Right hindlimb (tissue), 1 donor: ENCODE measurements at regions not wholly inside any gene's neighbourhood (a gene's known extent, or its start where the extent isn't known, plus 50 kb on each side); places are given as distances from the start of the nearest gene placed in this dataset.

Source experiments
- DNase-seq: peaks from one replicate; pipeline ENCODE4 v3.0.0-alpha.2; 2018

DNA sequence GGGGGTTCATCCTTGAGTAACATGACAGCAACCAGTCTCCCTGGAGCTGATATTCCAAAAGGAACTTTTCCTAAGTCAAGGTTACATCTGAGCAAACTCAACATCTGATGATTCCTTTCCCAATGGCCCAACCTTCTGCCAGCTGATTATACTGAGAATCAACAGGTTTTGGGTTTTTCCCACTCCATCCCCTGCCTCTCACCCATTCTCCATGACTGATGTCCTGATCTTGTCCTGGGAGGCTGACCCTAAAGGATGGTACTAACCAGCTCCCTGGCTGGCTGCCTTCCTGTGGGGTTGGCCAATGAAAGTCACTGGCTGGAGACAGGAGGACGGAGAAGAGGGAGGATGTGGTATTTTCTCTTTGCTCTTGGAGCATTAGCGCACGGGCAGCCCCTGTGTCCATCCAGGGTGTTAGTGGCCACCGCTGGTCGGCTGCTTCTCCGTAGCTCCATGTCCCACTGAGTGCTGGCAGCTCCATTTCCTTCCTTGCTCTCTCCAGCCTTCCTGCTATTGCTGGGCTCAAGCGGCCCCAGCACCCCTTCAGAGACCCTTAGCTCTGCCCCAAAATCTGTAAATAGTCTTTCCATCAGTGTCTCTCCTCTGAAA, 306.2 kb upstream of the PITRM1 start:
- no peak for DNase-seq

DNA sequence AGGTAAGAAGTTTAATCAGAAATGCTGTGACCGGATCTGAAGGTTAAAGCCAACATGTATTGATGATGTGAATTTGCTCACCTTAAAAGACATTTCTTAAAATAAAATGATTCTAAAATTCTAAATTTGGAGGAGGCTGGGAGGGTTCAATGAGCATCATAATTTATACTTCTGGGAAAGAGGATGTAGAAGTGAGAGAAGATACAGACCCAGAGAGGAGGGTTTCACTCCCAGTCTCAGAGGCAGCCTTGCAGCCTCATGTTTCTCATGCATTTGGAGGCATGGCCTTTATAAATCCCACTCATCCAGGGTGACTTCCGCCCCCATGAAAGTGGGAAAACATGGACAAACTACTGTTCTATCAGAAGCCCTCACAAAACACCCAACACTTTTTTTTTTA, 305.6 kb upstream of the PITRM1 start:
- DNase-seq: no peak

DNA sequence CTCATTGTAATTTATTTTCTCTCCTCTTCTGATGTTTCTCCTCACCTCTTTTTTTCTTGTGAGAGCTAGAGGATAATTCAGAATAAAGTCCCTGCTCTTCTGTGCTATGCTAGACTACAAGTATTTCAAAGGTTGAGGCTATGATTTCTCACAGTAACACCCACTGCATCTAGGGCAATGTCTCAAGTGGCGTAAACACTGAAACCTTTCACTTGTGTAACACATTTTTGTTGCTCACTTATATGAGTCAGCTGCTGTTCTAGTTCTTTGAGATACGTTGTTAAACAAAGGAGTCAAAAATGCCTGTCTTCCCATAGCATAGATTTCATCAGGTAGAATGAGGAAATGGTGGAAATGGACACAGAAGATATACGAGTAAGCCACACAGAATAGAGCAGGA, 305.1 kb upstream of the PITRM1 start:
- no peak for DNase-seq

DNA sequence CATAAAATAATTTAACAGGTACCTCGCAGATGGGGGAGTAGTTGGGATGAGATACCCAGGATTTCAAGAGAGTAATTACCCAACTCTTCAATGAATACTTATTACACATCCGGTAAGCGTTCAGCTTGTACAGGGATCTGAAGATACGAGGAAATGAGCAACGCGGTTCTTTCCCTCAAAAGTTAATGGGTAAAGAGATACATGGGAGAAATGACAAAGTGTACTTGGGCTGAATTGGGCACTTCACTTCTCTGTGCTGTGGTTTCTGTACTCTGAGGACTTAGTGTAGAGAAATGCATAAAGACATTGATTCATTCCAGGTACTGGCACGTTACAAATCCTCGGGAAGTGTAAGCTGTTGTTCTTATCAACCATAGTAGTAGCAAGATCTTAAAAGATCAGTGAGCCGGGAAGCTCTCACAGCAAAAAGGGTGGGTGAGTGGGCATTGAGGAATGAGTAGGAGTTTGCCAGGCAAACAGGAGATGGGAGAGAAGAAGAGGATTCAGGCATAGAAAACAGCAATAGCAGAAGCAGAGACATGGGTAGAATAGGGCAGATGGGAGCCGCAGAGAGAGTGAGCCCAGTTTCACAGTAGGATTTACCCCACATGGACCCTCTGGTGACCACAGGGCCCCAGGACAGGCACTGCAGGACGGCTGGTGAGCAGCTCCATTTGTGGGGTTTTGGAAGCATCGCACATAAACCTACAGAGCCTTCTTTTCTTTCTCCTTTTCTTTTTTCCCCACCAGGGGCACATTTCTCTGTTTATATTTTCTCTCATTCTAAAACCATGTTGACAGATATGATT, 304.3 kb upstream of the PITRM1 start:
- no peak for DNase-seq

DNA sequence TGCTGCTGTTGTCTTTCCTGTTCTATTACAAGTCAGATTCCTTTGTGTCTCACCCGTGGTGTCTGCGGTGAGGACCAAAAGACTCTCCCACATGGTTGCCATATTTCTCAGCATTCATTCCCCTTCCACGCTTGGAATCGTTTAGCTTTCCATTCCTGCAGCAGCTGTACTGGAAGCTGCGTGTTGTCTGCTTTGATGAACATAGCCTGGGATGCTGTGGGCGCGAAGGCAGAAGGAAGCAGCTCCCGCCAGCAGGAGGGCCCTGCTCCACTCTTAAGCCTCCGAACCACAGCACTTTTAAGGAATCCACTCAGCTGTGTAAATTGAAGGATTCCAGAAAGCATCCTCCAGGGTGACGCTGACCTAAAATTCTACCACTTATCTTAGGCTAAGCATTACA, 303.6 kb upstream of the PITRM1 start:
- no peak for DNase-seq

DNA sequence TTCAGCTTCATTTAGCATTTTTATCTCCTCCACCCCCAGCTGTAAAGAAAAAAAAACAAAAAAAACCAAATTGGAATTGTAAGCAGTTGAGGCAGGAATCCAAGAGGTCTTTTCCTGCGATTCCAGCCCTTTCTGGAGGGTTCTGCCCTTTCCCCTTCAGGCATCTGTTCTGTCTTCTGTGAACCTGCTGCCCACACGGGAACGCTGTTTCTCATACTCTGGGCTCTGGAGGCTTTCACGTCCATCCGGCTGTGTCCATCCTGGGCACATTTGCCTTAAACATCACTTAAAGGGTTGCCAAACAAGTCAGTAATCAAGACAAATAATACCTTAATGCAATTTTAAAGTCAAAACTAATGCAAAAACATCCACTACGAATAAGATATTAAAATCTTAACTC, 302.8 kb upstream of the PITRM1 start:
- no peak for DNase-seq

DNA sequence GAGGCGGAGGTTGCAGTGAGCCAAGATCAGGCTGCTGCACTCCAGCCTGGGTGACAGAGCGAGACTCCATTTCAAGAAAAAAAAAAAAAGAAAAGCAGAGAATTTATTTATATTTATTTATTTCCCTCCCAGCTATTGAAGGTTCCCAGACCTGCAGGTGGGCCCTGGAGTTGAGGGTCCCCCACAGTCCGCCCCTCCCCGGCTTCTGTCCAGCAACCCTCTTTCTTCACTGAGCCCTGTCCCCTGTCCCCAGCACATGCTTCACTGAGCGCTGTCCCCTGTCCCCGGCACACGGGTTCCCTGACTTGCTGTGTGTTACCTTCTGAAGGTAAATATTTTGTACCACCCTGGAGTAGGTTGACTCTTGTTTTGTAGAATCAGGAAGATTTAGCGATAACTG, 301.7 kb upstream of the PITRM1 start:
- no peak for DNase-seq

DNA sequence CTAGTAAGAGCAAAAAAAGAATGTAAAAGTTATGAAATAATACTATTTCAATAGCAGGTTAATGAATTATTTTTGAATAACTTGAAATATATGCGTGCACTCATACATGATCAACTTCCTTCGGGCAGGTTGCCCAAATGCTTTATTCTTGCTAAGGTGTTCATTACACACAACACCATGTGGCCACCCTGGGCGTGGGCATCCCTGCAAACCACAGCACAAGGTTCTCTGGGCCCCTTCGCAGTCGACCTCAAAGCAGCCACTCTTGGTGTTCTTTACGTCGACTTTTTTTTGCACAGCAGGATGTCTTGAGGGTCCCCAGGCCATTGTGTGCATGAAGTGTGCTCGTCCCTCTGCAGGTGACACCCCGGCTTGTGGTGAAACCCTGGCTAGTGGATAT, 300.7 kb upstream of the PITRM1 start:
- DNase-seq: no peak

DNA sequence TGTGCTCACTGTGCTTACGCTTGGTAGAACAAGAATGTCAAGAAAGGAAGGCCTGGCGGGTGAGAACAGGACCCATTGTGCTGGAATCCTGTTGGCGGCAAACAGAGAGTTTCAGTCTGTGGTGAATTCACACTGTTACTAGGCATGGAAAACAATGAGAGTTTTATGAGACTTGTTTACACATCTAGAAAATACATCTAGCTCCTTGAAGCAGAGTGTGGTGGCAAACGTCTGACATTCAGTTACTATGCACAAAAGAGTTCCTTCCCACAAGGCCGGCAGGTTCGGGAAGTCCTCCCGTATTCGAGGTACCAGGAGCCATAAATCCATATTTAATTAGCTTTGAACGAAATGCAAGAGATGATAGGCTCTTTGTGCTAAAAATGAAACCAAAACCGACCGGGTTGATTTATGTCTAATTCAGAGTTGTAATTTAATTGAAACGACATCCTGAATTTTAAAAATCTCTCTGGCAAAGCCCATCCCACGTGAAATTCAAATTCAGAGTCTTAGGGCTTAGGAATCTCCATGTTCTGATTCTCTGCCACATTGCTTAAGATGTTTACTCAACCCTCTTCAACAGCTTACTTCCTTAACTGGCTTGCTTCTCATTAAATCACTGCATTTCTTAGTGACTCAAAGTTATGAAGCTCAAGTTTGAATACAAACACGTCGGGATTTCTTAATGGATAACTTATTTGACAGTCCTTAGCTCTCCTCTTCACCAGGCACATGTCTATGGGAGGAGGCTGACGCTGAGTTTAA, 299.9 kb upstream of the PITRM1 start:
- no peak for DNase-seq

DNA sequence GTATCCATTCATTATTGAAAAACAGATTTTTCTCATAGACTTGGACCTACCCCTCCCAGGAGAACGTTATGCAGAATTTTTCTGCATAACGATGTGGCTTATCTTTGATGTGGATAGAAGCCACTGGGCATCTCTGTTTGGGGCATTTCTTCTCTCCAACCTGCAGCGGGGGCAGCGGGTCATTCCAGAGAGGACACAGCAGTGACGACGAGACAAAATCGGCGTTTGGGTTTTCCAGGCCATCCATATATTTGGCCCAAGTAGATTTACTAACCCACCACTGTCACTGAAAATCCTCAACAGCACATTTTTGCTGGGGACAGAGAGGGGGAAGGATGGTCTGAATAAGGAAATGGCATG, 299.3 kb upstream of the PITRM1 start:
- no peak for DNase-seq

DNA sequence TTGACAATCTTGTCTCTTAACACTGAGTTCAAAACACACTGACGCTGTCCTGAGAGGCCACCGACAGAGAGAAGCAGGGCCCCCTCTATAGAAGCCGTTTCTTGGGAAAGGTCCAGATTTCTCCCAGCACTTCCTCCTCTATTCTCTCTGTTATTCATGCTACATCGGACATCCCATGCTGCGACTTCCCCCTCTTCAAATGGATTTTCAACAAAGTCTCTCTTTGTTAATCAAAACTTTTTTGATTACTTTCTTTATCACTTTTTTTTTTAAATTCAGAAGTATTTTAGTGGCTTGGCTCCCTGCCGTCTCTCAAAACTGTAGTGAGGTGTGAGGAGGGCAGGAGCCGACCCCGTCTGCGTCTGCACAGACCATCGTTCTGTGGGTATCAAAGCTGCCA, 298.9 kb upstream of the PITRM1 start:
- DNase-seq: no peak

DNA sequence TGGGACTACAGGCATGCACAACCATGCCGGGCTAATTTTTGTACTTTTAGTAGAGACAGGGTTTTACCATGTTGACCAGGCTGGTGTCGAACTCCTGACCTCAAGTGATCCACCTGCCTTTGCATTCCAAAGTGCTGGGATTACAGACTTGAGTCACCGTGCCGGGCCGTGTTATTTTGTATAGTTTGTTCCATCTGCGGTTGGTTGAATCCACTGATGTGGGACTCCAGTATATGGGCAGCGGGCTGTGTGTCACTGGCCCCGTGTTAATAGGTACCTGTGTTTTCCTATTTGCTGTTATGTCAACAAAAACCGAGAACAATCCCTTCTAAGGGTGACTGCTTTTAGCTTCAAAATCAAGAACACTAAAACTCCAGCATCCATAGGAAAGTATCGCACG, 297.6 kb upstream of the PITRM1 start:
- no peak for DNase-seq

DNA sequence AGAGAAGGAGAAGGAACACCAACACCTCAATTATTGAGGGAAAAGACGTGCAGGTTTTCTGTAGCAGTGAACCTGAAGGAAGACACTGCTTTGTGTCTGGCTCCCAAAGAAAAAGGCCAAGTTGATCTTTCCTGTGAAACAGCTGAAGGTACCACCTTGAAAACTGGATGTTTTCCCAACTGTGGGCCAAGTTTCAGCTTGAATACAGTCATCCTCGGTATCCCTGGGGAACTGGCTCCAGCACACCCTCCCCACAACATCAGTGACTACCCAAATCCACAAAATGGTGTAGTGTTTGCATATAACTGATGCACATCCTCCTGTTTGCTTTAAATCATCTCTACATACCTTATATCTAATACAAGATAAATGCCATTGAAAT, 297.0 kb upstream of the PITRM1 start:
- no peak for DNase-seq

DNA sequence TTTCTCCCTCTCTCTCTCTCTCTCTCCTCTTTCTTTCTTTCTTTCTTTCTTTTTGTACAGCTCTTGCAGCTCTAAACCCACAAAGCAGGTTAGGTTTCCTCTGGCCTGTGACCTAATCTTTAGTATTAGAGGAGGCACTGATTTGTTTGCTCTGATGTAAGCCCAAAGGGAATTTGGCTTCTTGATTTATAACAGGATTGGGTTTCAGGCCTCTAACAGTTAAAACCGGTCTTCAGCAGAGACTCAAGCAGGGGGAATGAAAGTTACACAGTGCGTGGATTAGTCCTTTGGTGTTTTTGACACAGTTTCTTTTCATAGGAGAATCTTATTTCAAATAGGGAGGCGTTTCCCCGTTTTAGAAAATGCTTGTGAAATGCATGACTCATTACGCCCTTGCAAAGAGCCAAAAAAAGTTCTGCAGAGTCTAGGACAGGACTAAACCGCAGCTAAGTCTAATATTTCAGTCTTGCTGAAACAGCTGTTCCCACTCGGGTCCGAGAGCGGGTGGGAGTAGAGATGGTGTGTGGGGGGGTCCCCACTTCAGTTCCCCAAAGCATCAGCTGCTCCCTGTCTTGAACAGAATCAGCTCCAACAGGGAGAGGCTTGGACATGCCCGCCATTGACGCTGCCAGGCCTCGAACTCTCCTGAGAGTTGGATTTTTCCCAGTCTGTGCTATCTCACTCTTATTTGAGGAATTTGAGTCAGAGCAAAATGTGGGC, 296.5 kb upstream of the PITRM1 start:
- DNase-seq: peak; percentile 82

DNA sequence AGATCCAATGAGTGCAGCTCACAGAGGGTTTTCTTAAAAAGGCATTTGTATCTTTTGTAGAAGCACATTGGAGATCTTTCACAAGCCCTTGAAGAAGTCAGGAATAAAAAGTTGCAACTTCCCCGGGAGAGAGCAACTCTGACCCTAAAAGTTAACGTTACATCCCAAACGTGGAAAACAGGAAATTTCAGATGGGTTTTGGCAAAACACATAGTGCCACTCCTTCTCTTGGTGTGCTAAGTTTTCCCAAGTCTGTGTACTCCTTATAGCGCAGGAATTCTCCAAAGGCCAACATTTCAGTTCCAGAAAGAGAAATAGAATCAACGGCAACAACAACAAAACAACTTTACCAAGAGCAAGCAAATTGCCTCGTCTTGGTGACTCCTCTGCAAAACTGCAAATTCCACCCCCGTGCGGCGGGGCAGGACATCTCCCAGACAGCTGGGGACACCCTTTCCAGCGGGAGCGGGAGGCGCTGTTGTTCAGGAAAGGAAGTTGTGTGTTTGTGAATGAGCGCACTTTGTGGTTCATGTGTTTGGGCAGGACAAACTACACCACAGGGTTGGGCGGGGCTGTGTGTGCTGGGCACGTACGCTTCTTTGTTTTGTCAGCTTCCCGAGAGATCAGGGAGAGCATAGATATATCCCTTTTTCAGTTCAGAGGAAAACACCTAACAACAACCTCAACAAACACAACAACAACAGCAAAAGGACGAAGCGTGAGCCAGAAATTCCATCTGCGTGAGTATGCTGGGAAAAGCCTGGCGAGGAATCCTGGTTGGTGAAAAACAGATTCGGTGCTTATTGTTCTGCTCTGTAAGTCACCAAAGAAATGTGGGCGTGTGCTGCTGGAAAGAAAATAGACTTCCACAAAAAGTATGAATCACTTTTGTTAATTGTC, 294.7 kb upstream of the PITRM1 start:
- peak; percentile 82 for DNase-seq

DNA sequence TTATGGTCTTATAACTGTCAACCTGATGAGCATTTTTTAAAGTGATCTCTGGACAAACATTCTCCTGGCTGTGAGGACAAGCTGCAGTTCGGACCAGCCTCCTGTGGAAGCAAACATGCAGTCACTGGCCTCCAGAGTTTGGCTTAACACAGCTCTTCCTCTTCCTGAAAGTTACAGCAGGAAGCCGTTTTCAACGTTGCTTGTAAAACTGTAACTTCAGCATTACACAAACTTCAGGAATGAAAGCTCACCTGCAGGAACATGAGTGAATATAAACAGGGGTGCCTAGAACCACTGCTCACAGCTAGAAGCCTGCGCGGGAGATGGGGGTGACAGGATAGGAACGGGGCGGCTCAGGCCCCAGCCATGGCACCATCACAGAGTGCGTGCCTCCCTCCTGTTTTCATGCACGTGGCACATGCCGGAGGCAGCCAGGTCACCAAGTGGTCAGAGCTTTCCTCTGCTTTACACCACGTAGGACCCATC, 292.9 kb upstream of the PITRM1 start:
- peak; percentile 49 for DNase-seq

DNA sequence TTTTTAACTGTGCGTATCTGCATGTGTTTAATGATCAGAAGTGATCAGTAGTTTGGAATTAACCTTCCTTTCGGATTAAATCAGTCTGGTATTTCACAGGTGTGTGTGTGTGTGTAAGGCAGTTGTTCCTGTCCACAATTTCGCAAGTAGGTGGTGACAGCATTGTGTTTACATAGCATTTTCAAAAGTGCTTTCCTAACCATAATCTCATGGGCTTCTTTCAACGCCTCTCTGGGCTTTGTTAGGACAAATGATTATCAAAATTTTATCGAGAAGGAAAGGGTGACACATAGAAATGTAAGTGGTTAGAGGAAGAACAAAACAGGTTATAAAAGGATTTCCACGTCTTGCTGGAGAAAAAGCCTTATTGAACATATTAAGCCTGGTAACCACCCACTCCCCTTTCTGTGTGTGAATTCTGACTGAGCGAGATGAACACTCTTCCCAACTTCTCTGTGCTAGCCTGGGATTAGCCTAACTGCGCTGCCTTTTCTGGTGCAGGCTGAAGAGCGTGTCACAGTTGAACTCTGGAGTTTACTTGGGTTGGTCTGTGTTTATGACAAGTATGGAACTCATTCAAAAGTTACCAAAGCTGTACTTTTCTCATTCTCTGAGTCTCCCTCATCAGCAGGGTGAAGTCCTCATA, 292.3 kb upstream of the PITRM1 start:
- DNase-seq: no peak

DNA sequence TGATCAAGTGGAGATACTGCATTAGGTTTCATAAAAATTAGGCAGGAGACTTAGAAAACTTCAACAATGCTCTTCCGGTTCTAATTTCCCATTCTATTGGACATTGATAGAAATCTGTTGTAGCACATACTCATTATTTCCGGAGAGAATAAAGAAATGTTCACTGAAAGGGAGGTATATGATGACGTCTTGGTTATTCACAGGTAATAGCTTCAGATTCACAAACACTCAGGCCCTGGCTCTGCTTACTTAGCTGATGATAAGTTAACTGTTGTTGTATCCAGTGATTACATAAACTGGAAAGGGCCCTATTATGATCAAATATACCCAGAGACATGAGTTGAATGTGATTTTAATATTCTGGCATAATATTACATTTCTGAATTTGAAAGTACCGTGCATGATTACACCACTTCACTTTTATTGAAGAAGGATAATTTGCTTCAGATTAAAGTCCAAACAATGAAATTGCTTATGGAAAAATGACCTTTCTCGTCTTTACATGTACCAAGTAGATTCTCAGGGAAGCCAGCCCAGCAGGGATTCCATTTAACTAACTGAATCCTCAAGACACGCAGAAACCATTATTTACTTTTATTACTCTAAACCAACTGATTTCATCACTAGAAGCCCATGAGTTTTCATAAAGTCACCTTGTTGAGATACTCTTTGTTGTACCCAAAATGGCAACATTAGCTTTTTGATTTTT, 288.0 kb upstream of the PITRM1 start:
- no peak for DNase-seq

DNA sequence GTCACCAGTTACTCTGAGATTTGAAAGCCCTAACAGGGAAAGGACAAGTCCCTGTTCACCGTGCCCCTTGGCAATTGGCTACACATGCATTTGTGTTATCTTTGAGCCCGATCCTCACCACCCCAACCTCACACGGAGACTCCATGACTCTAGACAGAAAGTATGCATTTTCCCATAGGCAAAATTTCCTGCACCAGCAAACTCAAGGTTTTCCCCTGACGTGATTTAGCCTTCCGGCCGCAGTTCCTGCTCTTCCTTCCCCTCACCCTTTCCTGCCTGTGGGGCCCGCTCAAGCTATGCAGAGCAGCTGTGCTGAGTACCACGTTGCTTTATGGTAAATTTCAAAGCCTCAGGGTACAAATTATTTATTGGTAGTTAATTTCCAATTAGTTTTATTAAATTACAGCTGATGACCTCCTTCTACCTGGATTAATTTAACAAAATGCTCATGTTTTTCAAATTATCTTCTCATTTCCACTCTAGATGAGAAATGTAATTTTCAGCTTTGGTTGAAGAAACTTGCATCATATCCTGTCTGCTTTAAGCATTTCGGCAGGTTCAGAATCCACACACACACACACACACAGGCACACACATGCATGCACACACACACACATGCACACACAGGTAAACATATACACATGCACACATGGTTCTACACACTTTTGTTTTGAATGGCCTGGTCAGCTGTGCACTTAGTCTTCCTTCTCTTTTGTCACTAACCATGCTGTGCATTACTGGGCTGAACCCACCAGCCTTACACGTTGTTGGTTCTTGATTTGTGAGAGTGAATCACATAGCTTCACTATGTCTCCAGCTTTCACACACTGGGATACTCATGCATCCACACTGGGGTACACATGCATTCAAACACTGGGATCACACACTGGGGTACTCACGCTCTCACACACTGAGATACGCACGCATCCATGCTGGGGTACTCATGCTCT, 283.1 kb upstream of the PITRM1 start:
- peak; percentile 60 for DNase-seq
